Astrocyte (in vitro differentiated cells and primary cell): ENCODE measurements at regions not wholly inside any gene's neighbourhood (a gene's known extent, or its start where the extent isn't known, plus 50 kb on each side); places are given as distances from the start of the nearest gene placed in this dataset.

Source experiments
- DNase-seq: peaks from one replicate; pipeline ENCODE4 v3.0.0-alpha.2; 2010; ENCODE audit warnings: low read depth
- FAIRE-seq: peaks from 2 replicates; lab custom pipeline; 2011; peaks lifted over from hg19 to GRCh38; lab: Jason Lieb, UNC
- H2AFZ ChIP-seq: 2 replicates; pipeline ENCODE4 v1.6.0; 2012; ENCODE audit warnings: low read depth, low read length, inconsistent platforms
- H3K27ac ChIP-seq: 2 replicates; pipeline ENCODE4 v1.5.1; 2011; ENCODE audit warnings: low read depth, low read length, inconsistent platforms
- H3K27me3 ChIP-seq: 2 replicates; pipeline ENCODE4 v1.6.0; 2011; ENCODE audit warnings: low read length, inconsistent platforms; ENCODE audit not compliant: insufficient read depth
- H3K36me3 ChIP-seq: 2 replicates; pipeline ENCODE4 v1.5.1; 2011; ENCODE audit warnings: low read length, inconsistent platforms; ENCODE audit not compliant: insufficient read depth
- H3K4me1 ChIP-seq: 2 replicates; pipeline ENCODE4 v1.5.1; 2011; ENCODE audit warnings: low read length, inconsistent platforms; ENCODE audit not compliant: insufficient read depth
- H3K4me2 ChIP-seq: 2 replicates; pipeline ENCODE4 v1.6.0; 2012; ENCODE audit warnings: low read length, inconsistent platforms
- H3K4me3 ChIP-seq: 2 replicates; pipeline ENCODE4 v1.5.1; 2011; ENCODE audit warnings: low read depth, mild to moderate bottlenecking, low read length, inconsistent platforms; ENCODE audit not compliant: insufficient read depth
- H3K79me2 ChIP-seq: 2 replicates; pipeline ENCODE4 v1.6.0; 2012; ENCODE audit warnings: mild to moderate bottlenecking, low read length, inconsistent platforms; ENCODE audit not compliant: insufficient read depth
- H3K9ac ChIP-seq: 2 replicates; pipeline ENCODE4 v1.6.0; 2012; ENCODE audit warnings: mild to moderate bottlenecking, low read length, inconsistent platforms
- H3K9me3 ChIP-seq: 2 replicates; pipeline ENCODE4 v1.5.1; 2012; ENCODE audit warnings: low read depth, mild to moderate bottlenecking, low read length, inconsistent platforms; ENCODE audit not compliant: insufficient read depth
- H4K20me1 ChIP-seq: 2 replicates; pipeline ENCODE4 v1.6.0; 2012; ENCODE audit warnings: low read length, inconsistent platforms; ENCODE audit not compliant: insufficient read depth
- H3K27ac Mint-ChIP-seq: one replicate; pipeline ENCODE4 v1.8.0; 2021; ENCODE audit warnings: mild to moderate bottlenecking, mixed read lengths; ENCODE audit not compliant: unreplicated experiment
- H3K27me3 Mint-ChIP-seq: one replicate; pipeline ENCODE4 v1.8.0; 2021; ENCODE audit warnings: low read depth, mixed read lengths; ENCODE audit not compliant: unreplicated experiment
- H3K36me3 Mint-ChIP-seq: one replicate; pipeline ENCODE4 v1.8.0; 2021; ENCODE audit warnings: low read depth, mixed read lengths; ENCODE audit not compliant: unreplicated experiment
- H3K4me1 Mint-ChIP-seq: one replicate; pipeline ENCODE4 v1.8.0; 2021; ENCODE audit warnings: low read depth, mixed read lengths; ENCODE audit not compliant: unreplicated experiment
- H3K4me3 Mint-ChIP-seq: one replicate; pipeline ENCODE4 v1.8.0; 2021; ENCODE audit warnings: mild to moderate bottlenecking, moderate library complexity, mixed read lengths; ENCODE audit not compliant: unreplicated experiment
- H3K9me3 Mint-ChIP-seq: one replicate; pipeline ENCODE4 v1.8.0; 2021; ENCODE audit warnings: mild to moderate bottlenecking, mixed read lengths; ENCODE audit not compliant: unreplicated experiment
- CTCF ChIP-seq: IDR thresholded peaks from 2 replicates; pipeline ENCODE4 v1.5.1; 2011; ENCODE audit warnings: low read depth, mild to moderate bottlenecking, inconsistent platforms, low read length, moderate library complexity; ENCODE audit not compliant: insufficient read depth
- EZH2 ChIP-seq: IDR thresholded peaks from 2 replicates; pipeline ENCODE4 v1.6.1; 2012; ENCODE audit warnings: mild to moderate bottlenecking, low read length, inconsistent platforms; ENCODE audit not compliant: insufficient read depth

- DNase-seq: no peak
- Mint-ChIP-seq H3K36me3 (peaks cover 2% of the 10 kb centered on the region), H3K27ac (no peak overlapping the region)
These were observed 96.2 kb upstream of the INSIG1 start for GRCh38 chr7:155201325-155202087.

GRCh38 chr7:155202106-155202871, 95.4 kb upstream of the INSIG1 start:
- DNase-seq: no peak
- no peaks in the 10 kb centered on the region for H3K27me3 ChIP-seq
- H3K27ac ChIP-seq: no peak overlapping the region
- peaks cover 32% of the 10 kb centered on the region for H3K4me1 Mint-ChIP-seq
- no peak overlapping the region for H3K9ac ChIP-seq
- TF ChIP-seq CTCF: no peak
- TF ChIP-seq EZH2: no peak
- H3K4me2 ChIP-seq: no peak overlapping the region
- FAIRE-seq: no peak
- H3K9me3 Mint-ChIP-seq: peaks cover 13% of the 10 kb centered on the region
- no peak overlapping the region for H3K4me3 Mint-ChIP-seq
- no peaks in the 10 kb centered on the region for H3K36me3 ChIP-seq
- H3K4me1 ChIP-seq: peaks cover 37% of the 10 kb centered on the region
- no peaks in the 10 kb centered on the region for H3K79me2 ChIP-seq
- H3K27ac Mint-ChIP-seq: peak overlapping the region; percentile 34
- H4K20me1 ChIP-seq: no peaks in the 10 kb centered on the region
- H2AFZ ChIP-seq: no peak overlapping the region
- peaks cover 2% of the 10 kb centered on the region for H3K36me3 Mint-ChIP-seq
- H3K4me3 ChIP-seq: no peak overlapping the region
- no peaks in the 10 kb centered on the region for H3K27me3 Mint-ChIP-seq
- H3K9me3 ChIP-seq: no peaks in the 10 kb centered on the region

More at GRCh38 chr7:155201325-155202087, 96.2 kb upstream of the INSIG1 start:
- Mint-ChIP-seq H3K4me1 (peaks cover 28% of the 10 kb centered on the region), H3K27me3 (no peaks in the 10 kb centered on the region), H3K9me3 (peaks cover 12% of the 10 kb centered on the region), H3K4me3 (no peak overlapping the region)
- H3K27me3 ChIP-seq: no peaks in the 10 kb centered on the region
- H2AFZ ChIP-seq: no peak overlapping the region
- no peak overlapping the region for H3K27ac ChIP-seq
- H3K4me1 ChIP-seq: peaks cover 31% of the 10 kb centered on the region
- H3K79me2 ChIP-seq: no peaks in the 10 kb centered on the region
- no peaks in the 10 kb centered on the region for H3K36me3 ChIP-seq
- no peaks in the 10 kb centered on the region for H3K9me3 ChIP-seq
- H3K9ac ChIP-seq: no peak overlapping the region
- no peaks in the 10 kb centered on the region for H4K20me1 ChIP-seq
- H3K4me3 ChIP-seq: no peak overlapping the region
- TF ChIP-seq CTCF (no peak), EZH2 (no peak)
- no peak overlapping the region for H3K4me2 ChIP-seq
- no peak for FAIRE-seq
